HG03469 (cell line): ENCODE measurements at regions not wholly inside any gene's neighbourhood (a gene's known extent, or its start where the extent isn't known, plus 50 kb on each side); places are given as distances from the start of the nearest gene placed in this dataset.

Experiments used
- ATAC-seq: cut with Tn5 transposase; IDR thresholded peaks from one replicate; pipeline ENCODE4 v1.9.1; 2021; ENCODE audit warnings: mild to moderate bottlenecking, moderate library complexity, moderate number of reproducible peaks; ENCODE audit not compliant: unreplicated experiment

DNA sequence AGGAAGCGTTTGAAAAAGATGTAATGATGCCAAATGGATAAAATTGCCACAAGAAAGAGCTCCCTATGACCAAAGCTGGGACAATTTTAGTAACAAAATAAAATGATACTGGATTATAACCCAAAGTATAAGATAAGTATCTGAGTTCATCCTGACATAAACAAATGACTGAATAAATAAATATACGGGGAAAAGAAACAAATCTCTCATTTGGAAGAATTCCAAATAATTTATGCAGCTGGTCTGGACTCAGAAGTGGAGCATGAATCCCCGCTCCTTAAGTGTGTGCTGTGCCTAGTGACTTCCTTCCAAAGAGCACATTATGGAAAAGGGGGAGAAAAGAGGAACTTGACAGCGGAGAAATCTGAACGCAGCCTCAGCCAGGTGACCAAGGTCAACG, 186.2 kb downstream of the RAMP3 start:
- ATAC-seq, result no peak

DNA sequence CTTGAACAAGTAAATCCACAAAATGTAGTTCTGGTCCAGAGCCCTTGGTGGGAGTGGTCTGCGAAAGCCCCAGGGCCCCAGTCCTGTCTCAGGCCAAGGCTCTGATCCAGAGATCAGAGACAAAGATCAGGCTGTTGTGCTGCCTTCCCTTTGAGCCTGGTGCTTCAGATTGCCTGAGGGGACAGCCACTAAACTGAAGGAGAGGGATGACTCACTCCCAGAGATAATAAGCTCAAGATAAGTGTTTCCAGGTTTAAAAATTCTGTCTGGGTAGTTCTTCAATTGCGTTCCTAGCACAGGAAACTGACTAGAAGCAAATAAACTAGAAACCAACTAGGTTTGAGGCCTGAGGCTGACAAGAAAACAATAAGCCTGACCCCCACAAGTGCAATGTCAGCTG, 190.2 kb downstream of the RAMP3 start:
- ATAC-seq, result no peak

DNA sequence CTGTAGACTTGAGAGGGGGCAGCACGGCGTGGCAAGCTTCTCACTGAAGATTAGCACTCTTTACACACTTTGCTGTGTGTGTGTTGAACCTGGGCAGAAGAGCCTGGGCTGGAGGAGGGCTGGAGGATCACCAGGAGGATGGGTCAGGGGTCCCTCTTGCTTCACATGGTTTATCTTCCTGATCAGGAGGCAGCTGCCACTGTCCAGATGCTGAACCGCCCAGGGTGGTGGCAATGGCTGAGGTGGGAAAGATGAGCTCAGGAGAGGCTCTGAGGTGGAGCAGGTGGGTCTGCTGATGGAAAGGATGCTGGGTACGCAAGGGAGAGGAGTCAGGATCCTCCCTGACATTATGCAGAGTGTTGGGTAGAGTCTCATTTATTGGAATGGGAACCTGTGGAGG, 191.5 kb downstream of the RAMP3 start:
- ATAC-seq, result no peak

DNA sequence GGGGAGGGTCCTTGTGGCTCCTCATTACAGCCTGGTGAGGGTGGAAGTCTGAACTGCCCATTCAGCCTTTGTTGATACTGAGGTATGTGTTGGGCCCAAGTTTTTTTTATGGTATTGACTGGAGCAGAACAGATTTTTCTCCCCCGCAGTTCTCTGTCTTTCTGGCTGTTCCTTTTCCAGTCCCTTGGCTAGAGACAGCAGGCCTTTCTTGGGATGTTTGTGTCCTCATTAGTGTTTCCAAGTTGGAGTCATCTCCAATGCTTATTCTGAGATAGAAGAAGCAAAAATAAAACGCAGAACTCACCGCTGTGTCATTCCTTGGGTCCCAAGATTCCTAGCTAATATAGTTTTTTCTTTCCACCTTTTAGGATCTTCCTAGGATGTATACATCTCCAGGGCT, 193.3 kb downstream of the RAMP3 start:
- ATAC-seq, result no peak

DNA sequence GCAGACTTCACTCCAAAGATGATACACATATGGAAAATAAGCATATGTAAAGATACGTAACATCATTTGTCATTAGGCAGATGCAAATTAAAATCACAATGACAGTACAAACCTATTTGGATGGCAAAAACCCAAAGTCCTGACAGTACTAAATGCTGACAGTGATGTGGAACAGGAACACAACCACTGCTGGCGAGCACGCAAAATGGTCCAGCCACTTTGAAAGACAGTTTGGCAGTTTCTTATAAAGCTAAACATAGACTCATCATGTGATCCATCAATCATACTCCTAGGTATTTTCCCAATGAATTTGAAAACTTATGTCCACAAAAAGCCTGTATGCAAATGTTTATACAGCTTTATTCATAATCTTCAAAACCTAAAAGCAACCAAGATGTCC, 200.7 kb downstream of the RAMP3 start:
- ATAC-seq, result no peak

DNA sequence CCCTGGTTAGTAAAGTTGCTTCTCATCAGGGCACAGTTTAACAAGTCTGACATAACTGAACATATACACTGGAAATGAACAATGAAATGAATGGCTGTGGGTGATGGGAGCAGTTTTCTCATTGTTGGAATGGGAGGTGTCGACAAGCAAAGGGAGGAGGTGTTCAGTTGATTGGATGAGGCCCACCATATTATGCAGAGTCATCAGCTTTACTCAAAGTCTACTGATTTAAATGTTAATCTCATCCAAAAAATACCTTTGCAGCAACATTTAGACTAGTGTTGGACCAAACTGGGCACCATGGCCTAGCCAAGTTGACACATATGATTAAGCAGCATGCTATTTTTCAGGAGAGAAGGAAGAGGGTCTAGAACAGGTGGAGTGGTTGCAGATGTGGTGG, 201.7 kb downstream of the RAMP3 start:
- no peak for ATAC-seq

DNA sequence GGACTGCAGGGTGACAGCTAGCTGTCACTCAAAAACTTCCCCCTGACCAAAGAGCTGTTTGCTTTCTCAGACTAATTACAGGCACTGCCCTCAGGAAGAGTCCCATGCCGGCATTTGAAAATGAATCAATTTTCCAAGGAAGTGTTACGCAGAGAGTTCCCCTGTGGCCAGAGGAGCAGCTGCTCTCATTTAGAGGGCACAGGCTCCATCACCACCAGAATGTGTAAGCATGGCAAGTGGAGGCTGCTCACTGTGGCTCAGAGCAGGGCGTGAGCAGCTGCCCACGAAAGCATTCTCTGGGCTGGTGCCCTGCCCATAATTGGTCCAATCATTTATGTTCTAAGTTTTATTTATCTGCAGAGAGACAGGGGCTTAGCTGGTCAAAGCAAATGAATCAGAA, 202.2 kb downstream of the RAMP3 start:
- no peak for ATAC-seq

DNA sequence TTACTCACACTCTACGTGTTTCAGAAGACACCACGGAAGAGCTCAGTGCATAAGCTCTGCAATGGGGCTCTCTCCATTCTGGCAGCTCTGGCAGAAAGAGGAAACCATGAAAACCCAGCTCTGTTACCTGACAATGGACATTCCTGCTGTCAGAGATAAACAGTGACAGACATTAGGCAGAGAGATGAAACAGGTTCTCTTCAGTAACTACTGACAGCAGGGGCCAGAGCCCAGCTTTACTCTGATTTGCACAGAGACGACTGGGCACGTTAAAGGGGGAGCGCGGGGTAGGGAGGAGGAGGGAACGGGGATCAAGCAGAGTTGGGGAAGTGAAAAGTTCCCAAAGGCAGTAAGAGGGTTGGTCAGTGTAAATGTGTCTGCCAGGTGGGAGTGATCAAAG, 206.1 kb downstream of the RAMP3 start:
- no peak for ATAC-seq

DNA sequence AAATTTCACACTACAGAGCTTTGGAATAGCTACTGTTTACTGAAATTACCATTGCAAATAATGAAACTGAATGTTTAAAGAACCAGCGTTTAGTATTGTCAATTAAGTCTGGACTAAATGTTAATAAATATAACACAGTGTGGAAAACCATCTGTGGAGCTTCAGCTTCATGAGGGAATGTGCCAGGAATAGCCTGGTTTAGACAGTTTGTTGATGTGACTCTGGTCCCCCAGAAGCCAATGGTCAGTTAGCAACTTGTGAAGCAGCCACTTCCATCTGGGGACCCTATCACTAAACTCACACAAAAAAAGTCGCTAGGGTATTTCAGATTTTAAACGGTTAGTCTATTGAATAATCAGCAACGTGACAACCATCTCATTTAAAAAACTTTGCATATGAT, 207.8 kb downstream of the RAMP3 start:
- ATAC-seq, result no peak

DNA sequence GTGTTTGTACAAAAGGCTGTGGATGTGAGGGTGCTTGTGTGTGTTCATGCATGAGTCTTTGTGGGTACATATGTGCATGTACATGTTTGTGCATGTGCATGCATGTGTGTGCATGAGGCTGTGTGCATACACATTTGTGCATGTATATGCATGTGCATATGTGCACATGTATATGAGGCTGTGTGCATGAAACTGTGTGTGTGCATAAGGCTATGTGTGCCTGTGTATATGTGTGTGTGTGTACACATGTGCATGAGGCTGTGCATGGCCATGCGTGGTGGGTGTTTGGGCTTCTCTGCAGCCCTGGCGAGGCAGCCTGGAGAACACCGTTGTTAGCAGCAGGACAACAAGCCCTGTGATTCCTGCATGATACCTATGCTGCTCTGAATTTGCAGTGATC, 207.7 kb upstream of the ADCY1 start:
- ATAC-seq, result no peak

DNA sequence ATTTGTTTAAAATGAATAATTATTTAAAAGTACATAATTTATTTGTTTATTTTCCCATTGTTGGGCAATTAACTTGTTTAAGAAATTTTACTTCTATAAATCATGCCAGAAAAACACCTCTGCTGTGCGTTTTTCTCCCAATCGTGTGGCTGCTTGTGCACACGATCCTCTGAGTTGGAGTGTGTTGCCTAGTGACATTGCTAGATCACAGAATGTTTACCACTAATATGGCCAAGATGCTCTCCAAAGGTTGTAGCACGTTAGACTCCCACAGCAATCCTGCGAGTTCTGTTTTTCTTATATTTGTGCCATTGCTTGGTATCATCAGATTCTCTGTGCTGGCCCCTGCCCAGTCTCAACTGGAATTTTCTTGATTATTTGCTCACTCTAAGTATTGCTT, 207.1 kb upstream of the ADCY1 start:
- no peak for ATAC-seq

DNA sequence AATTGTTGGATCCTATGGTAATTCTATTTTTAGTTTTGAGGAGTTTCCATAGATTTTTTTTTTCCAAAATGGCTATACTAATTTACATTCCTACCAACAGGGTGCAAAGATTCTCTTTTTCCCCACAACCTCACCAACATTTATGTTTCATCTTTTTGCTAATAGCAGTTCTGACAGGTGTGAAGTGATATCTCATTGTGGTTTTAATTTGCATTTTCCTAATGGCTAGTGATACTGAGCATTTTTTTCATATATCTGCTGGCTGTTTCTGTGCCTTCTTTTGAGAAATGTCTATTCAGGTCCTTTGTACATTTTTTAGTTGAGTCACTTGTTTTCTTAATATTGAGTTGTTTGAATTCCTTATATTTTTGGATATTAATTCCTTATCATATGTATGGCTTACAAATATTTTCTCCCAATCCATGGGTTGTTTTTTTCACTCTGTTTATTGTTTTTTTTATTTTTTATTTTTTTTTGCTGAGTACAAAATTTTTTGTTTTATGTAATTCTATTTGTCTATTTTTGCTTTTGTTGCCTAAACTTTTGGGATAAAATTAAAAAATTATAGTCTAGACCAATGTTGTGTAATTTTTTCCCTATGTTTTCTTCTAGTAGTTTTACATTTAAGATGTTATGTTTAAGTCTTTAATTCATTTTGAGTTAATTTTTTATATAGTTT, 205.9 kb upstream of the ADCY1 start:
- no peak for ATAC-seq

DNA sequence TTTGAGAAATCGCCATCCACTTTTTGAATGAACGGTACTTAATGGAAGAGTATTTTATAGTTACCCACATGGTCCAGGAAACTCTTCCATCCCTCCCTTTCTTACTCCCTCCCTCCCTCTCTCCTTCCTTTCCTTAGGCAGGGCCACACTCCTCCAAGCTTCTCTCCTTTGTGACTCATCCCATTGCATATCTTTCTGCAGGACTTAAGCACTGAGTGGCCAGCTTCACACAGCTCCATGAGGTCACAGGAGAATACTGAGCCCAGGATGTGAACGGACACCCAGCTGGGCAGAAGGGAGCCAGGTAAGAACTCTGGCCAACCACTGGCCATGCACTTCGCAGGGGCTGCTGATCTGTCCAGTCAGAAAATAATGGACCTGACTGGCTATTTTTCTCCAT, 189.7 kb upstream of the ADCY1 start:
- ATAC-seq, result no peak

DNA sequence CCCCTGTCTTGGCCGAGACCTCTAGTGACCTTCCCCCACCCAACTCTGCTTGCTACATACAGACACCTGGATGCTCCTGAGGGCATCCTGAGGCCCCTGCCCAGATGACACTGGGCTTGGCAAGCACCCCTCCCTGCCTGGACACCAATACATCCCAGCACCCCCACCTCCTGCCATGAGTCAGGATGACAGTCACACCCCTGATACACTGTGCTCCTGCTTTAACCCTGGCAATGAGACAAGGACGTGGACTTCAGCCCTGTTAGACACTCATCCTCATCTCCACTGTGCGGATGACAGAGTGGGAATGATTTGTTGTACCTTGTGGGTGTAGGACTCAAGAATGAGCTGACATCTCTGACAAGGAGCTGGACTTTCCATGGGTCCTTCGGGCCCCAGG, 186.3 kb upstream of the ADCY1 start:
- no peak for ATAC-seq

DNA sequence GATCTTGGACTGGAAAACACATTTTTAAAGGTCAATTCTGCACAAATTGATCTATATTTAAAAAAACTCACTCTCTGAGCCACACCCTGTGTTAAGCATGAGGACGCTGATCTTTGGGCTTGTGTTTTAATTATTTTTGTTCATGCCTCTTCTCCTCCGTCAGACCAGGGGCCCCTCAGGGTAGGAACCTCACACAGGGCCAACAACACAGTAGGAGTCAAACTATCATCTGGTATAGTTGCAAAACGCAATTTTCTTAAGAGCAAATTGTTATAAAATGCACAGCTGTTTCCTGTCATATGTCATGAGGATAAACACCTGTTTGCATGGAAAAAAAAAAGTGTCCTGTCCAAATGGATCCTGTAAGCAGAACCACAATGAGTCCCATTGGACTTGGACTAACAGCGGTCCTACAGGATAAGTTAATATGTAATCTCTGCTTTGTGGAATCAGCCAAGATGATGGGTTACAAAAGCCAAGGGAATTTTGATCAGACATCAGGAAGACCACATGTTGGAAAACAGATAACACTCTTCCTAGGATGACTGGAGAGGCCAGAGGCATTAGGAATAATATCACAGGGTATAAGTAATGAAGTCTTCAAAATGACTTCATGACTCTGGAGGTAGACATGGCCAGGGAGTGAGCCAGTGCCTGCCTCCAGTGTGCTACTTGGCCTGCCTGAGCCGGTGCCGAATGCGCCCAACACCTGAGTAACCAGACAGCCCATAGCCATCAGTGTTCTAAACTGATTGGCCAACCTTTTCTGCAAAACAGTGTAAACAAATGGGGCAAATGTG, 184.9 kb upstream of the ADCY1 start:
- ATAC-seq, result no peak

DNA sequence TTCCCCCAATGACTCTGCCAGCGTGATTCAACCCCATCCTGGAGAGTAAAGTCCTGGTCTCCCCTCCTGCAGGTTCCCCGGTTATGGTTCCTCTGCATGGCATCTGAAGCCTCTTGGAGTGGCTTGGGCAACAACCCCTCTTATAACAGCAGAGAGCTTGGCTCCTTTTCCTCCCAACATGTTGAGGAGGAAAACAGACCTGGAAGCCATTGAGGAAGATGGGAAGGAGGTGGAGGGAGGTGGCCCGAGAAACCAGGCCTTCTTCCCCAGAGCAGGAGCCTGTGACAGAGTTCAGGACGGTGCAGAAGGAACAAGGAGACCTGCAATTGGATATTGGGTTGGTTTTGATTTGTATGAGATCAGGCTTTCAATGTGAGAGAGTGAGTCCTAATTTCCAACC, 184.0 kb upstream of the ADCY1 start:
- ATAC-seq, result no peak

DNA sequence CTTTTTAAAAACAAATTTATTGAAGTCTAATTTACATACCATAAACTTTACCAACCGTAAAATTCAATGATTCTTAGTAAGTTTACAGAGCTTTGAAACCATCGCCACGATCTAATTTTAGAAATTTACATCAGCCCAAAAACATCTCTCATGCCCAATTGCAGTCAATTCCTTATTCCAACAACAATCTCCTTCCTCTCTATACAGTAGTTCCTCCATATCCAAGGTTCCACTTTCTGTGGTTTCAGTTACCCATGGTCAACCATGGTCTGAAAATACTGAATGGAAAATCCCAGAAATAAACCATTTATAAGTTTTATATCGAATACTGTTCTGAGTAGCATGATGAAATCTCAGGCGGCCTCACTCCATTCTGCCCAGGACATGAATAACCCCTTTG, 183.4 kb upstream of the ADCY1 start:
- ATAC-seq, result no peak

DNA sequence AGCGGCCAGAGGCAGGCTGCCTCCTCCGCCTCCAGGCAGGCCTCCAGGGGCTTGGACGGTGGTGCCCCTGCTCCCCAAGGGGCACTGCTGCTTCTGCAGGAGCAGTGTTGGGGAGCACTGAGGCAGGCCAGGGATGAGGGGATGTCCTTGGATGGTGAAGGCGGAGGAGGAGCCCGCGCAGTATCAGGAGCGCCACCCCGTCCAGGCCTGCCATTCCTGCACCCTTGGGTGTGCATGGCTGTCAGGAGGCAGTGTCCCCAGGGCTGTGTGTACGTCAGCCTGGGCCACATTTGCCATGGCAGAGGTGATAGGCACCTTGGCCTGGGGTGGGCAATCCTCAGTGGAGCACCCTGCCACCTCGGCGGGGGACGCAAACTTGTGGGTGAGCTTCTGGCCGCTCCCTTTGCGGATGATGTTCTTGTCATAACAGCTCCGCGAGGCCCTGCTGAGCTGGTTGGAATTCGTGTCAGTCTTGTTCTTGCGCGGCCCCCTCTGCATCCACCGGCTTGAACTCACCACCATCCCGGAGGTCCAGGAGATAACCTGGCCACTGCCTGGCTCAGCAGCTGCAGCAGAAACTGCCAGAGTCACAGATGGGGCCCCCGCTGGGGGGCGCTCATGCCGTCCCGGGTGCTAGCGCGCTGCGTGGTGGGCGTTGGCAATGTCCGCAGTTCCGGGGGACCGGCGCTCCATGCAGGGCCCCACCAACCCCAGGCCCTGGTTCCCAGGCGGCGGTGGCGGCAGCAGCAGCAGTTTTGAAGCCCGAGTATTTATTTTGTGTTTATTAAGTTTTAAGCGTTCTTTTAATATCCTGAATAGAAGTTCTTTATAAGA, 182.3 kb upstream of the ADCY1 start:
- no peak for ATAC-seq

DNA sequence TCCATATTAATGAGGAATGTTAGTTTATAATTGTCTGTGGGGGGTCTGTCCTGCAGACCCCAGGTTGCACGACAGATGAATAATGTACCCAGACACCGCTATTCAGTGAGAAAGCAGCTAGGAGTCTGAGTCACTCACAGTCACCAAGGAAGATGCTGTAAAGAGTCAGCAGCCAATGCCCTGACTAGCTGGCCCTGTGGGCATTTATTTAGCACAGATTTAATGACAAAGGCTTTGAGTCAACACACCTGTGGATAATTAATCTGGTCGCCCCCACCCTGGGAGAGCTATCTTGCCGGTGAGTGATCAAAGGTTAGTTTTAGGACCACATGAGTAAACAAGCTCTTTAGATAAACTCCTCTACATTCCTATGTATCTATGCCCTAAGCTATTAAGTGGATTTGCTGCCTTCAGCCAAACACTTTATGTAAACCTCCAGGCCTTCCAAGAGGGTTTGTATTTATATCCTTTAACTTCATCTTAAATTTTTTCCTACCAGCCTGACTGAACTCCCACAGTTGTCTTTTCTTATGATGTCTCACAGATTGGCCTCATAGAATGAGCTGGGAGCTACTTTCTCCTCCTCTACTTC, 180.0 kb upstream of the ADCY1 start:
- no peak for ATAC-seq

DNA sequence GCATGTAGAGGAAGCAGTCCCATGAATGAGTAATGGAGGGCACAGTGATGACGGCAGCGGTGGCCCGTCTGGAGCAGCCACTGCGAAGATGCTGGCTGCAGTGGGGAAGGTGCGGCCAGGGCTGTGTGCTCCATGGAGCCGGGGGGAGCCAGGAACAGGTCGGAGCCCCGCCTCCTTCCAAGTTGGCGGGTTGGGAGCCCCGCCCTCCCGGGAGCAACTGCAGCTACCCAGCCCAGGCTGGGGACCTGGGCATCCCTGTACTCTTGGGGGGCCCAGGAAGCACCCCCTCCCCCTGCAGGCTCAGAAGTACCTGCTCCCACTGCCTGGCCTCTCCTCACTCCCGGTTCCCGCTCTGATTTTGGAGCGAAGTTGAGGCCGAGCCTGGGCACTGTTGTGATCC, 175.1 kb upstream of the ADCY1 start:
- ATAC-seq, result no peak

DNA sequence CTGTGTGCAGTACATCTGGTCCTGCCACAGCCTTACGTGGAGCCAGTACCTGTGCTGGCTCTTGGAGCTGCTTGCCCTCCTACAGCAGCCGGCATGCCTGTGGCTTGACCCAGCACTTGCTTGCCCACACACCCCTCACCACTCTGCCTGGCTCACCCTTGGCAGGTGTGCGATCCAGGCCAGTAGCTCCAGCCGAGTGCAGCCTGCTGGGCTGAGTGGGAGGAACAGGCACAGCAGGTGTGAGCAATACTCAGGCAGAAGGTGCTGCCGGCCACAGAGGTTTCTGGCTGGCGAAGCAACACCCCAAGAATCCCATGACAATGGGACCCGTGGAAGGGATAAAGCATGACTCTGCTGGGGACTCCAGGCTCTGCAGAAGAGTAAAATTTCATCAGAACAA, 173.5 kb upstream of the ADCY1 start:
- ATAC-seq, result no peak
